SK-MEL-5 (cell line): ENCODE measurements at regions not wholly inside any gene's neighbourhood (a gene's known extent, or its start where the extent isn't known, plus 50 kb on each side); places are given as distances from the start of the nearest gene placed in this dataset.

ENCODE experiments used
- DNase-seq: peaks from one replicate; pipeline ENCODE4 v3.0.0-alpha.2; 2016; ENCODE audit warnings: low read depth, low spot score
- in situ Hi-C: cut with HindIII; loops from 2 replicates; pipeline ENCODE4 v1.10.0; 2016; ENCODE audit warnings: low sequenced_read_pairs, high pct_unique_total_duplicates, low pct_unique_long_range_greater_than_20kb

GRCh38 chr1:83698644-83699043, 300.3 kb downstream of the TTLL7 start:
- in situ Hi-C loops, result no loop called here
- no peak for DNase-seq

GRCh38 chr1:83697961-83698360, 301.0 kb downstream of the TTLL7 start:
- in situ Hi-C loops, result no loop called here
- DNase-seq, result no peak

- DNase-seq, result no peak
- in situ Hi-C loops, result no loop called here
These were observed 301.7 kb downstream of the TTLL7 start for GRCh38 chr1:83697220-83697619.

GRCh38 chr1:83694449-83694848, 304.5 kb downstream of the TTLL7 start:
- no peak for DNase-seq
- in situ Hi-C loops, result no loop called here

- in situ Hi-C loops, result no loop called here
- no peak for DNase-seq
These were observed 305.4 kb downstream of the TTLL7 start for GRCh38 chr1:83693427-83694126.

GRCh38 chr1:83692524-83693381, 306.2 kb downstream of the TTLL7 start:
- in situ Hi-C loops, result no loop called here
- DNase-seq, result no peak

GRCh38 chr1:83691953-83692500, 306.9 kb downstream of the TTLL7 start:
- in situ Hi-C loops, result no loop called here
- DNase-seq, result no peak

GRCh38 chr1:83689921-83690868, 308.7 kb downstream of the TTLL7 start:
- in situ Hi-C loops, result no loop called here
- DNase-seq, result no peak

- DNase-seq, result no peak
- in situ Hi-C loops, result no loop called here
These were observed 316.8 kb downstream of the TTLL7 start for GRCh38 chr1:83682132-83682531.

- in situ Hi-C loops, result no loop called here
- DNase-seq, result no peak
These were observed 322.8 kb downstream of the TTLL7 start for GRCh38 chr1:83676106-83676505.

GRCh38 chr1:83673312-83673711, 325.6 kb downstream of the TTLL7 start:
- in situ Hi-C loops, result no loop called here
- no peak for DNase-seq

- DNase-seq, result no peak
- in situ Hi-C loops, result no loop called here
These were observed 327.3 kb downstream of the TTLL7 start for GRCh38 chr1:83671586-83671985.

- no peak for DNase-seq
- in situ Hi-C loops, result no loop called here
These were observed 327.9 kb downstream of the TTLL7 start for GRCh38 chr1:83670909-83671565.

GRCh38 chr1:83641796-83642443, 357.0 kb downstream of the TTLL7 start:
- in situ Hi-C loops, result no loop called here
- no peak for DNase-seq

- DNase-seq, result peak; percentile 17
- in situ Hi-C loops, result no loop called here
These were observed 357.7 kb downstream of the TTLL7 start for GRCh38 chr1:83641206-83641658.

GRCh38 chr1:83639785-83640184, 359.1 kb downstream of the TTLL7 start:
- DNase-seq, result no peak
- in situ Hi-C loops, result no loop called here

- no peak for DNase-seq
- in situ Hi-C loops, result no loop called here
These were observed 361.3 kb downstream of the TTLL7 start for GRCh38 chr1:83637586-83637985.
